HUDEP-2 (cell line): ENCODE measurements at regions not wholly inside any gene's neighbourhood (a gene's known extent, or its start where the extent isn't known, plus 50 kb on each side); places are given as distances from the start of the nearest gene placed in this dataset.
"Not testable (repeated sequence)": the region's sequence is repeated elsewhere in the genome, so short reads cannot be mapped to it uniquely, and the experiment has no call there.

Experiments used
- DNase-seq, 76 experiments: peaks; one replicate each; lab custom pipeline; 2025; ENCODE audit not compliant: unreplicated experiment in 76 of 76; lab: John Stamatoyannopoulos, UW

GRCh38 chr10:125605167-125605566, 77.8 kb downstream of the TEX36 start:
- DNase-seq = peak in 7 of 76 experiments; percentile 6 to 39 (median 17)

GRCh38 chr10:125602825-125603224, 80.1 kb downstream of the TEX36 start:
- no peak for DNase-seq

- DNase-seq = no peak
These were observed 83.8 kb downstream of the TEX36 start for GRCh38 chr10:125599194-125599593.

- DNase-seq = no peak
These were observed 87.1 kb downstream of the TEX36 start for GRCh38 chr10:125595911-125596310.

GRCh38 chr10:125593644-125594043, 89.3 kb downstream of the TEX36 start:
- DNase-seq = no peak

GRCh38 chr10:125592897-125593296, 90.1 kb downstream of the TEX36 start:
- DNase-seq = no peak

GRCh38 chr10:125591886-125592285, 91.1 kb downstream of the TEX36 start:
- no peak for DNase-seq

- DNase-seq = not testable (repeated sequence)
These were observed 94.2 kb downstream of the TEX36 start for GRCh38 chr10:125588738-125589137.

GRCh38 chr10:125584954-125585353, 98.0 kb downstream of the TEX36 start:
- DNase-seq = no peak

- no peak for DNase-seq
These were observed 104.2 kb downstream of the TEX36 start for GRCh38 chr10:125578658-125579315.

GRCh38 chr10:125575843-125576242, 107.1 kb downstream of the TEX36 start:
- no peak for DNase-seq

GRCh38 chr10:125568156-125568555, 114.8 kb downstream of the TEX36 start:
- DNase-seq = no peak

- DNase-seq = no peak
These were observed 115.4 kb downstream of the TEX36 start for GRCh38 chr10:125567529-125567928.

GRCh38 chr10:125565046-125565445, 117.9 kb downstream of the TEX36 start:
- DNase-seq = no peak

- DNase-seq = no peak
These were observed 118.4 kb downstream of the TEX36 start for GRCh38 chr10:125564570-125564969.

GRCh38 chr10:125562737-125563136, 120.2 kb downstream of the TEX36 start:
- no peak for DNase-seq

GRCh38 chr10:125560947-125561346, 122.0 kb downstream of the TEX36 start:
- no peak for DNase-seq

GRCh38 chr10:125559210-125559609, 123.8 kb downstream of the TEX36 start:
- no peak for DNase-seq

GRCh38 chr10:125557801-125558505, 125.0 kb downstream of the TEX36 start:
- no peak for DNase-seq

GRCh38 chr10:125557311-125557710, 125.7 kb downstream of the TEX36 start:
- DNase-seq = no peak

GRCh38 chr10:125556882-125557281, 126.1 kb downstream of the TEX36 start:
- no peak for DNase-seq

- DNase-seq = no peak
These were observed 127.2 kb downstream of the TEX36 start for GRCh38 chr10:125555743-125556142.
